Coronary artery (tissue), 2 donors: ENCODE measurements at regions not wholly inside any gene's neighbourhood (a gene's known extent, or its start where the extent isn't known, plus 50 kb on each side); places are given as distances from the start of the nearest gene placed in this dataset.

Source experiments
- DNase-seq: peaks from one replicate; pipeline ENCODE4 v3.0.0-alpha.2; 2017; ENCODE audit warnings: low spot score
- H3K27ac ChIP-seq, 2 donors: fragments of 200-600 bp; sonication (generic); one replicate each; pipeline ENCODE4 v1.5.1; 2016 to 2019
- H3K4me3 ChIP-seq: fragments of 200-600 bp; sonication (generic); 2 replicates; pipeline ENCODE4 v1.5.1; 2016; ENCODE audit warnings: mild to moderate bottlenecking, moderate library complexity
- TF ChIP-seq, protein P1 (sequence below): fragments of 200-600 bp; sonication (generic); IDR thresholded peaks from one replicate; pipeline ENCODE4 v1.5.1; 2019; ENCODE audit warnings: antibody characterized with exemption

DNA sequence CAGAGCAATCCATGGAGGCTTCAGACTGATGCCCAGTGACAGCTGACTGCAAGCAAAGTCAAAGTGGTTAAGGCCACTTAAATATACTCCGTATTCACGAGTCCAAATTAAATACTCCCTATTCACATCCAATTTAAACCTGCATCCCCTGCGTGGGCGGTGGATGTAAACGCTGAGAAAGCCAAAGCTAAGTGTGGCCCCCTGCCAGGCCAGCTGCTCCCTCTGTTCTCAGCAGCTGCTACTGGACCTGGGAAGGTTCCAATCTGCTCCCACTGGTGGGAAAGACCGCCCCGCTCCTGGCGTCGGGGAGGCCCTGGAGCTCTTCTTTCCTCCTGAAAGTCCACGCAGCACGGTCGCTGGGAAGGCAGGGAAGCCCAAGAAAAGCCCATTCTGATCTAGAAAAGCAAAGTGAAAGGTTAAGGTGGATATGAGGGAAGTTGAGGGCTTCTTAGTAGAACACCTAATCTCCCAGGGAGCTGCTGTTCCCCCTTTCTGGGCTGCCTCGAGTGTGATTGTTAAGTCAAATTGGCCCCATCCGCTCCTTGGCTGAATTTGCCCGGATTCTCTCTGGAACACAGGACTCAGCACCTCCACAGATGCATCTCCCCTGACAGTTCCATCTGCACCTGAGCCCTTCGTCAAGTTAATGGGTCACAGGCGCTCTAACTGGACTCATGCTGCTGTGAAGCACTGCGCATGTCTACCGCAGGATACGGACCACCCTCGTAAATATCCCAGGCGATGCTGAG is 205.5 kb downstream of the USP12 start:
- no peak for DNase-seq
- TF ChIP-seq, protein P1, sequence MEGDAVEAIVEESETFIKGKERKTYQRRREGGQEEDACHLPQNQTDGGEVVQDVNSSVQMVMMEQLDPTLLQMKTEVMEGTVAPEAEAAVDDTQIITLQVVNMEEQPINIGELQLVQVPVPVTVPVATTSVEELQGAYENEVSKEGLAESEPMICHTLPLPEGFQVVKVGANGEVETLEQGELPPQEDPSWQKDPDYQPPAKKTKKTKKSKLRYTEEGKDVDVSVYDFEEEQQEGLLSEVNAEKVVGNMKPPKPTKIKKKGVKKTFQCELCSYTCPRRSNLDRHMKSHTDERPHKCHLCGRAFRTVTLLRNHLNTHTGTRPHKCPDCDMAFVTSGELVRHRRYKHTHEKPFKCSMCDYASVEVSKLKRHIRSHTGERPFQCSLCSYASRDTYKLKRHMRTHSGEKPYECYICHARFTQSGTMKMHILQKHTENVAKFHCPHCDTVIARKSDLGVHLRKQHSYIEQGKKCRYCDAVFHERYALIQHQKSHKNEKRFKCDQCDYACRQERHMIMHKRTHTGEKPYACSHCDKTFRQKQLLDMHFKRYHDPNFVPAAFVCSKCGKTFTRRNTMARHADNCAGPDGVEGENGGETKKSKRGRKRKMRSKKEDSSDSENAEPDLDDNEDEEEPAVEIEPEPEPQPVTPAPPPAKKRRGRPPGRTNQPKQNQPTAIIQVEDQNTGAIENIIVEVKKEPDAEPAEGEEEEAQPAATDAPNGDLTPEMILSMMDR: no peak
- H3K4me3 ChIP-seq: no peak overlapping the region
- H3K27ac ChIP-seq: peak overlapping the region in 1 of 2 donors; percentile 79

DNA sequence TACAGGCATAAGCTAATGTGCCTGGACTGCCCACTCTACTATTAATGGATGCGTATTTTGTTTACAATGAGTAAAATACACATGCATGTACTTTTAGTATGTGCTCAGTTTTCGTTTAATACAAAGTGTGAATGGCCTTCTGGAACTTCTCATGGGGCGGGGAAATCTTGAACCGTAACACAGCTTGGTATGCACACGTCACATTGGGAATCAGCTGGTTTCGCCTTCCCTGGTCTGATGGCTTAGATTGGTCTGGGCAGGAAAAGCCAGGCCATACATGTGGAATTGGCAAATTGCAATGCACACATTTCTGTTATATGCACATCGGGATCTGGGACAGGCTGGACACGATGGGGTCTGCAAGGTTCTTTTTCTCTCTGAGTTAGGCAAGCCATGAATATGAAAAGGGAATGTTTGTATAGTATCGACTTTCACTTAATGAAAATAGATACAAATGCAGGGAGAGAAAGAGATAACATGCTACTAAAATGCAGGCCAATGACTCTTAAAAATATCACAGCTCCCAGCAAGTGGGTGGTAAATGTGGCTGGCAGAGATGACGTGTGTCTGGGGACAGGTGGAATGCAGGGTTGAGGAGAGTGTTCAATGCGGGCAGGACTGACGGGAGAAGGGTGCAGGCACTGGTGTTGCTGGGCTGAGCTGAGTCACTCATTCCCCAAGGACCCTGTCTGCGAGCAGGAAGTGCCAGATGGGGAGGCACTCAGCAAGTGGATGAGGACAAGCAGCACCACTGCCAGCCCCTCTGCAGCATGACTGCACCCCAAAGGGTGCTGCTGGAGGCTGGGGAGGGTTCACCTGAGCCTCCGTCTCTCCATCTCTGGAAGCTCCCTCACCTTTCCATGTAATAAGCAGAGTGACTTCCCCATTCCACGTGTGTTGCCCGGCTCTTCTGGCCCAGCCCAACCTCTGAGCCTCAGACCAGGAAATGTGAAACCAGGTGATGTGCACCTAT is 204.0 kb upstream of the GPR12 start:
- peak; percentile 83 for DNase-seq
- Histone ChIP-seq H3K4me3 (no peak overlapping the region), H3K27ac (peak overlapping the region; percentile 5 to 79)
- TF ChIP-seq, protein P1: no peak

DNA sequence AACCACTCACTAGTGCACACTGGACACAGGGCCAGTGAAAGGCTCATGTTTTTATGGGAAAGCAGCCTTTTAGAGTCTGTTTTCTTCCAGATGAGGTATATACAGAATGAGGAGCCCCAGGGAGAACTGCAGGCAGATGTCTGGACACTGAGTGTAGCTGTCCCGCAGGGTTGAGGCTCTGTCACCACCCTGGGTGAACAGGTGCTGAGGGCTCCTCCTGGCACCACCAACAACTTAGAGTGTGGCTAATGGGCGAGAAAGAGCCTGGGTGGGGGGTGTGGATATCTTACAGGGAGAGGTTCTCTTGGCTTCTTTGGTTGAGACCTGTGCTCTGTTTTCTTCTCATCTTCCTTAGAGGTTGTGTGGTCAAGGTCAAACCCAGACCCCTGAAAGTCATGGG is 202.1 kb upstream of the GPR12 start:
- no peak overlapping the region for H3K27ac ChIP-seq
- DNase-seq: no peak
- no peak overlapping the region for H3K4me3 ChIP-seq
- TF ChIP-seq, protein P1: no peak

DNA sequence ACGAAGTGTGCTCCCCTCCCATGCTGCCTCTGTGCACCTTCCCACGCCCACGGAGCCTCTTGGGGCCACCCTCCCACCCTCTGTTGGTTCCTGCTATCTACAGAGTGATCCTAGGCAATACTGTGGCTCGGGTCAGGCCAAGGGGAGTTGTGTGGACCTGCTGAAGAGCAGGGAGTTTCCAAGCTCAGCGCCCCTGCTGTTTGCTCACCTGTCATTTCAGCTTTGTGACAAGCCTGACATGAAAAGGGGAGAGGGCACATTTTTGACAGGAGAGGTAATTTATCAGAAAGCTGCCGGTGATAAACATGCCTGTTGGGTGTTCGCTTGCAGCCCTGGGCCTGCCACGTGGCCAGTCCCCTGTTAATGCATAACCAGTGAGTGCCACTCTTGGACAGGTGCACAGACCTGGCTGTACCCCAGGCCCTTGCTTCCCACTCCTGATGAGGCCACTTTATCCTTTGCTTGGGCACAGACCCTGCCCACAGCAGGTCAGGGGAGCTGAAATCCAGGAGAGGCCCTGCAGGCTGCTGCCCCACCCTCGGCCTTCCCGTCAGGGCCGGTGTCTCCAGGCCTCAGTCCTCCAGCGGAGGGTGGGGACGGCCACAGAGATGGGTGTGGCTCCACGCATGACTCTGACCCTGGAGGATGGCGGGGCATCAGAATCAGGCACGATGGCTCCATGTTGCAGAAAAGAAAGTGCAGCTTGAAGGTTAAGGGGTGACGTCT is 201.5 kb upstream of the GPR12 start:
- TF ChIP-seq, protein P1: no peak
- no peak overlapping the region for H3K4me3 ChIP-seq
- DNase-seq: no peak
- no peak overlapping the region for H3K27ac ChIP-seq

GRCh38 chr13:26957182-26957581 is 196.6 kb upstream of the GPR12 start:
- DNase-seq: no peak
- H3K27ac ChIP-seq: no peak overlapping the region
- TF ChIP-seq, protein P1: no peak
- H3K4me3 ChIP-seq: no peak overlapping the region

DNA sequence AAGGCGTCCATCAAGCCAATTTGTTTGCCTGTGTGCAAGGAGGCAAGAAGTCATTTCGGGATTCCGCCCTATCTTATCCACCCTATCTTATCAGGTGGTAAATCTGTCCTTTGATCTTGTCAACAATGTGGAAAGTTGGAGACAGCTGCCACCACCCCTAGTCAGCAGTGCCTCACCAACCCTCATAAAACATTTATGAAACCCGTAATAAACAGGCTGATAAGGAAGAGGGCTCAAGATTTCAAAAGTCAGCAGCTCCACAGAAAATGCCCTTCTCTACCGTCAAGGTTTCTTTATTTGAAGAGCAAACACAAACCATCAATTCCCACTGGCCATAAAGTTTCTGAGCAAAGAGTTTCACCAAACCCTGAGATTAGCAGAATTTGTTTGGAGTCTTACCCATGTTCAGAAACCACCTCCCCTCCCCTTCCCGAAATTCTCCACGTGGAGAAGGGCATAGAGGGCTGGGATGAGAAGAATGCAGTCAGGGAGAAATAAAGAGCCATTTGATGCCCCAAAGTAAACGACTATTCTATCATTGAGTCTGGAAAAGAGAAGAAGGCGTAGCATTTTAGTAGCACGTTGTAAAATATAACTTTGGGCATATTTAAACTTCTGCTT is 196.0 kb upstream of the GPR12 start:
- Histone ChIP-seq H3K4me3 (no peak overlapping the region), H3K27ac (no peak overlapping the region)
- TF ChIP-seq, protein P1: no peak
- no peak for DNase-seq
